NCI-H526 treated with DMSO at 0.1 percent for 48 hours (cell line): ENCODE measurements at regions not wholly inside any gene's neighbourhood (a gene's known extent, or its start where the extent isn't known, plus 50 kb on each side); places are given as distances from the start of the nearest gene placed in this dataset.
A peak's percentile ranks its signal among the peaks of the same experiment; 100 is the strongest.
"Not testable (repeated sequence)": the region's sequence is repeated elsewhere in the genome, so short reads cannot be mapped to it uniquely, and the experiment has no call there.

Experiments
- DNase-seq: peaks from one replicate; lab custom pipeline; 2025; lab: John Stamatoyannopoulos, UW

DNA sequence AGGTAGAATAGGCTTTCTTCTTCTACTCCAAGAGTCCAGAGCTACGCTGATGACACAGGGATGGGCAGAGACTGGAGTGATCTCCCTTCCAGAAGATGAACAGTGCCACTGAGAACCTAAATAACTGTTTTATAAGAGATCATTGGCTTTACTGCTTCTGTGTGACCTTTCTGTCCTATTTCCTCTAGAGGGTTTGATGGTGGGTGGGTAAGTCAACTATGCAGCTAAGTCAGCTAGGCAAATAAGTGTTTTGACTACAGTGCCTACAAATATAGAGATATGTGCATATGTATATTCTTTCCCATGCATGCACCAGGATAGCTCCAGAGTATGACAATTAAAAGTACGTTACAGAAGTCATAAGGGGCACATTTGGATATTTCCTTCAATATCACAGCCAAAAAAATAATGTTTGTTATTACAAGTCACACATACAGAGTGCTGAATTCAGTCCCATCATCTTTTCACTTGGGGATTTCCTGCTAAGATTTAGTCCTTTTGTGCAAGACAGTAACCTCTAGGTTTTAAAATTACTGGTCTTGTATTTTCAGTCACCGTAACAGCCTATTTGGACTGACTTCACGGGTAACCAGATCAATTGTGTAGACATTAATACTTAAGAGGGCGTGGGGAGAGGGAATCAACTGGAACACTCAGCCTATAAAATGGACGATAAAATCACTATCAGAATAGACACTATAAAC lies 412.6 kb upstream of the SOX5 start:
- DNase-seq, result peak; percentile 91

DNA sequence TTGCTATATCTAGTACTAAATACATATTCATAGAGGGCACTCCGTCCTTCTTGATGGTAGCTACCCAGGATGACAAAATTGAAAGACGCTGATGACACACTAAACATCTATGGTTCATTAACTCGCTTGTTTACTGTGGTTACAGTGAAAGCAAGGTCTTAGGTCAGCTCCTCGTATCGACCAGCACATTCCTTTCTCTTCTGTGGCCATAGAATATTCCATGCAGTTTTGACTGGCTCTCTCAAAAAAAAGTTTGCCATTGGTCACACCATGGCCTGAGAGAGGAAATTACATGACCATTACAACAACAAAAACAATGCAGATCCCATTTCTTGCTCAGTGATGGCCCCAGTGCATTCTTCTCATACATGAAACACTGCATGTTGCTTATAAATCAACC lies 411.4 kb upstream of the SOX5 start:
- DNase-seq, result no peak

DNA sequence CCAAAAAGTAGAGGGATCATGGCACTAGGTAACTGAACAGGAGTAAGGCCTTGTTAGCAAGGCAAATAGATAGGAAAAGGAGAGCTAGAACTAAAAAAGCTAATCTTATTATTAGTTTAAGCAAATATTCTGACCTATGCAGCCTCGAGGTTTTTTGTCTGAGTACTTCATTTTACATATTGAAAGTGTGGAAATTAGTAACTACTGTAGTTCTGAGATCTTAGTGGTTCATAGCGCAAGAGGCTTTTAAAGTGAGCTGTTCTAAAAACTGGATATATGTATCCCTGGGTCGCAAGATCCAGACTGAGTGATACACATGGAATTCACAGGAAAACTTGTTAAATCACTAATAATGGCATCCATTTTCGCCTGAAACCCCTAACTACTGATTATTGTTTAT lies 411.0 kb upstream of the SOX5 start:
- peak; percentile 92 for DNase-seq

DNA sequence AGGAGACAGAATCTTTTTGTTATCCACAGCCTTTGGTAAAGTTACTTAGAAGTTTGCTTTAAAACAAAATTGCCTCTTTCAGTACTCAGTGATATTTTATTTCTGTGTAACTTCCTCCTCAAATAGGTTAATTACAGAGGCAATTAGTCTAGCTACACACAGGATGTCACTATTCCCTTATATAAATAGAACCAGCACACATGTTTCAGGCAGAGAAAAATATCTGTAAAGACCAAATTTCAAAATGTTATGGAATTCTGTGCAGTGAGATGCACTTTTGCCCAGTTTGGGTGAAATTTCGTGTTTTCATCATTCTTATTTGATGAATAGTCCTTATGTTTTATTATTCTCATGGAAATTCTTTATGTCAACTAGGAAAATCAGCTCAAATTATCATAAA lies 410.6 kb upstream of the SOX5 start:
- peak; percentile 84 for DNase-seq

GRCh38 chr12:24359418-24359817 lies 409.9 kb upstream of the SOX5 start:
- DNase-seq, result no peak

- no peak for DNase-seq
Observed at GRCh38 chr12:24356240-24356804, 406.9 kb upstream of the SOX5 start.

DNA sequence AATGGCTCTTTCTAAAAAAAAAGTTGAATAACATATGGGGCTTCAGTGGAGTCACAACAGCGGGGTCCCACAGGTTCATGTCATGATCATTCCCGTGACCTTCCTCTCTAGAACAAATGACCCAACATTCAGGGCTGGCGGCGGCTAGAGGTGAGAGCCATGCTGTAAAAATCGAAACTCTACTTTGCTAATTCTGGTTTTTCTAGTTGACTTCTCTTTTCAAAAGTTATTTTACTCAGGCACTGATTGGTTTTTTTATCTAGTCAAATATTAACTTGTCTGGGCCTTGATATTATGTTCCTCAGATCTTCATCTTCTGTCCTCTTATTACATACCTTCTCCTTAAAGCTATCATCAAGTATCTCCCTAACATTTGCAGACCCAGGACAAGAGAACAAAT lies 402.9 kb upstream of the SOX5 start:
- no peak for DNase-seq

DNA sequence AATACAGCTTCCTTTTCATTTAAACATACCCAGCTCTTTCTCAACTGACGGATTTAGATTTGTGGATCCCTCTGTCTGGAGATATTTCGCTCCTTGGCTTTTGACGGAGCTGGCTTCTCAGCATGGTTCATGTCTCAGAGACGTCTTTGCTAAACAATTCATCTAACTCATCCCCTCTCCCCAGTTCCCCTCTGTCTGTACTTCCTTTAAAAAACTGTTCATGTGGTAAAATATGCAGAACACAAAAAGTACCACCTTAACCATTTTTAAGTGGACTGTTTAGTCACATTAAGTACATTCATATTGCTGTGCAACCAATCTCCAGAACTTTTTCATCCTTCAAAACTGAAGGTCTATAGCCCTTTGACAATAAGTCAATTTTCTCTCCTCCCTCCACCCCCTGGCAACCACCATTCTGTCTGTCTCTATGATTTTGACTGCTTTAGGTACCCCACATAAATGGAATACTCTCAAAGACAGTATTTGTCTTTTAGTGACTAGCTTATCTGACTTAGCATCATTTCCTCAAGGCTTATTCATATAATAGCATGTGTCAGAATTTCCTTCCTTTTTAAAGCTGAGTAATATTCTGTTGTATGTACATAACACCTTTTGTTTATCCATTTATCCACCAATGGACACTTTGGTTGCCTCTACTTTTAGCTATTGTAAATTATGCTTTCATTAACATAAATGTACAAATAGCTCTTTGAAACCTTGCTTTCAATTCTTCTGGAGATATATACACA lies 399.8 kb upstream of the SOX5 start:
- DNase-seq, result no peak

GRCh38 chr12:24348180-24348579 lies 398.7 kb upstream of the SOX5 start:
- not testable (repeated sequence) for DNase-seq

- no peak for DNase-seq
Observed at GRCh38 chr12:24328261-24328660, 378.8 kb upstream of the SOX5 start.

- DNase-seq, result no peak
Observed at GRCh38 chr12:24325331-24325730, 375.9 kb upstream of the SOX5 start.

GRCh38 chr12:24307716-24308335 lies 358.4 kb upstream of the SOX5 start:
- DNase-seq, result no peak

- no peak for DNase-seq
Observed at GRCh38 chr12:24307153-24307552, 357.7 kb upstream of the SOX5 start.

DNA sequence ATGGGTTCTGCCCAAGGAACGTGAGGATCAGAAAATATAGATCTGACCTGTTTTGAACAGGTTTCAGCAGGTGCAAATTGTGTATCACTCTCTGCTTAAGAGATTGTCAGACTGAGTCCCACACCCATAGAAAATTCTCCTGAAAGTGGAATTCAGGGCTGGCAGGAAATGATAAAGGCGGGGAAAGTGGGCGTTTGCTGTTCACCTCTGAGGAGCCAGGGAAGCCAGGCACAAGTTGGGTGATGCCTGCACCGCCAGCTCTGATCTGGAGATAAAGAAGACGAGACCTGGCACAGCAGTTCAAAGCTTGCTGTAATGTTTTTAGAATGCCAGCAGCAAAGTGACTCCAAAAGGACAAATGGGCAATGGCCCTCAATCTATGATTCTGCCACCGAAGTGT lies 356.5 kb upstream of the SOX5 start:
- no peak for DNase-seq

- no peak for DNase-seq
Observed at GRCh38 chr12:24304285-24304684, 354.8 kb upstream of the SOX5 start.

- DNase-seq, result no peak
Observed at GRCh38 chr12:24302708-24303107, 353.2 kb upstream of the SOX5 start.

GRCh38 chr12:24297516-24297915 lies 348.0 kb upstream of the SOX5 start:
- no peak for DNase-seq

DNA sequence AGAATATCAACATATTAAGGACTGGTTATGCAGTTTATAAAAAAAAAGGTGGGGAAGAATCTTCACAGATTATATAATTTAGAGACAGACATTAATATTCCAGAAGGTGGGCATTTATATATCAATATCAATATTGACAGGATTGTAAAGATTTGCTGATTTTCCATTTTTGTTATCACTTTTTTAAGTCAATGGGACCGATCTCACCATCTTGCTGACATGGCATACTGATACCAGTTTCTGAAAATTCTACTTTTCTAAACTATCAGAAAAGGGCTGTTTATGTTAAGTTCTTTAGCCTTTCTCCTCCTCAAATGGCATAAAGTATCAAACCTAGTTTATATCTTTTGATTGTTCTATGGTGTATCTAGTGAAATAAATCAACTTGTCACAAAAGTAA lies 344.1 kb upstream of the SOX5 start:
- DNase-seq, result no peak

- DNase-seq, result no peak
Observed at GRCh38 chr12:24287963-24288362, 338.5 kb upstream of the SOX5 start.

- no peak for DNase-seq
Observed at GRCh38 chr12:24285448-24285847, 336.0 kb upstream of the SOX5 start.

- peak; percentile 81 for DNase-seq
Observed at GRCh38 chr12:24281341-24281740, 331.9 kb upstream of the SOX5 start.

DNA sequence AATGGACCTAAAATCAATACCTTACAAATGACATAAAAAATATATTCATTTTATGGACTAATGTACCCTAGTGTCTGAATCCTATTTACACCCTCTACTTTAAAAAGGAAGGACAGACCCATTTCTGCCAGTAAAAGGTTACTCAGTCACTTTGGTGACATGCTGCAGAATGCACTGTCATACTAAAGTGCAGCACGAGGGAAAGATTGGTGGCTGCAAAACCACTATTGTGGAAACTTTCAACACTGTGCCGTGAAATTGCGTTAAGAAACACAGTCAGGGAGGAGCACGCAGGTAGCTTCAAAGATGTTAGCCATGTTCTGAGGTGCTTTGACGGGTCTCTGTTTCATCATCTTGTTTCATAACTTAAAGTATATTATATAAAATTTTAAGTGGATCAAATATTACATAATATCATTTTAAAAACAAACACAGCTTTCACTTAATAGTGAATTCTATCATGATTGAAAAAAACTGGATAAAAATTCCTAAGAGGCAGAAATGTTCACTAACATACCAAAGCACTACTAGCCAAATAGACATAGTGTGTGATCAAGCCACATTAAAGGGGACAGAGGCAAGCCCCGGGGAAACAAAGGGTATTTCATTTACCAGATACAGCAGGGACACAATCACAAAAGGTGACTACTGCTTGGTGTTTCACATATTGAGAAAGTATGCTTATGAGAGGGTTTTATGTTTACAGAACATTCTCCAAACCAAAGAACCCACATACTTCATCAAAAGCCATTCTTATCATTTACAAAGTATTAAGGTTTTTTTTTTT lies 330.8 kb upstream of the SOX5 start:
- DNase-seq, result peak; percentile 4
